ENCODE measurements at regions not wholly inside any gene's neighbourhood (a gene's known extent, or its start where the extent isn't known, plus 50 kb on each side); places are given as distances from the start of the nearest gene placed in this dataset.

- no peak for TF ChIP-seq L3MBTL2 (conservative IDR thresholded peaks at IDR 0.05)
- TF ChIP-seq SP1 (IDR thresholded peaks at IDR 0.05) = no peak
- no peak for TF ChIP-seq TARDBP (IDR thresholded peaks at IDR 0.05)
- TF ChIP-seq HDGF (IDR thresholded peaks at IDR 0.05; ENCODE audit: borderline replicate concordance) = no peak
- TF ChIP-seq FOXM1 (IDR thresholded peaks at IDR 0.05; ENCODE audit: borderline replicate concordance) = no peak
- no peak for TF ChIP-seq ELF4 (IDR thresholded peaks at IDR 0.05)
- TF ChIP-seq FOXK2 (IDR thresholded peaks at IDR 0.05) = no peak
- no peak for TF ChIP-seq CTBP1 (IDR thresholded peaks at IDR 0.05; ENCODE audit: borderline replicate concordance)
- no peak for TF ChIP-seq SUZ12 (IDR thresholded peaks at IDR 0.05)
- TF ChIP-seq BHLHE40 (IDR thresholded peaks at IDR 0.05; ENCODE audit: borderline replicate concordance) = no peak
- TF ChIP-seq LEF1 (IDR thresholded peaks at IDR 0.05; ENCODE audit: borderline replicate concordance) = no peak
- TF ChIP-seq NFRKB (IDR thresholded peaks at IDR 0.05) = no peak
- TF ChIP-seq PKNOX1 (IDR thresholded peaks at IDR 0.05) = no peak
- no peak for TF ChIP-seq FOXA1 (IDR thresholded peaks at IDR 0.05)
Observed at GRCh38 chr3:82067420-82067819, 306.0 kb upstream of the GBE1 start.

All from HEK293T (cell line).